GM18511 (cell line): ENCODE measurements at regions not wholly inside any gene's neighbourhood (a gene's known extent, or its start where the extent isn't known, plus 50 kb on each side); places are given as distances from the start of the nearest gene placed in this dataset.
"Not testable (repeated sequence)": the region's sequence is repeated elsewhere in the genome, so short reads cannot be mapped to it uniquely, and the experiment has no call there.

Experiments used
- ATAC-seq: cut with Tn5 transposase; IDR thresholded peaks from one replicate; pipeline ENCODE4 v1.9.1; 2021; ENCODE audit warnings: mild to moderate bottlenecking, moderate library complexity; ENCODE audit not compliant: unreplicated experiment

DNA sequence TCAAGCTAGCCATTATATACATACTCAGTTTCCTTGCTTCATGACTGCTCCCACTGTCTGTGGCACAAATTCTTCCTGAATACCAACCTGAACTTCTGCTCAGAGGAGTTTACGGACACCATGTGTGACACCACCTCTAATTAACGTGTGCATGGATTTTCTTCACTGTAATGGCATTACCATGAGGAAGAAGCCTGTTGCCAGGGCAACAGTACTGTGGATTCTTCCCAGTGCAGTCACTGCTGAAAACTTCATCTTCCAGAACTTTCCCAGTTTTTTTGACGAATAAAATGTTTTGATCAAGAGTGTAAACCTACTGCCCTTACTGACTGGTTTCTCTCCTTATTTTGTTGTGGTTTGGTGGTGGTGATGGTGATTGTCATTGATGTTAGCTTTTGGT lies 444.3 kb upstream of the NRSN1 start:
- no peak for ATAC-seq

DNA sequence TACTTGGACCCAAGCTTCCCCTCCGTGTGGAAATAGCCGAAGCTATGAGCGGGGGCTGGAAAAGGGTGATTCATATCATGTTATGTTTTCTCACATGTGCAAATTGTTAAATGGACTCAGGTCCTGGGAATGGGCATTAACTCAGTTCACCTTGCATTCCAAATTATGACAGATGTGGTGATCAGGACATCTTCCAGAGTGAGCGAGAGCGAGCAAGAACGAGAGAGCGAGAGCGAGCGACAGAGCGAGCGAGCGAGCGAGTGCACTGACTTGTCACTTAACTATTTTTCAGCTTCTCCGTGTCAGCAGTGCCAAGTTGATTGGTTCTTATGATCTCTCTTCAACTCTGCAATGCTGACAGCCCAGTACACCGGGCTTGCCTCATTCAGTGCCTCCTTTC lies 437.4 kb upstream of the NRSN1 start:
- ATAC-seq = no peak

DNA sequence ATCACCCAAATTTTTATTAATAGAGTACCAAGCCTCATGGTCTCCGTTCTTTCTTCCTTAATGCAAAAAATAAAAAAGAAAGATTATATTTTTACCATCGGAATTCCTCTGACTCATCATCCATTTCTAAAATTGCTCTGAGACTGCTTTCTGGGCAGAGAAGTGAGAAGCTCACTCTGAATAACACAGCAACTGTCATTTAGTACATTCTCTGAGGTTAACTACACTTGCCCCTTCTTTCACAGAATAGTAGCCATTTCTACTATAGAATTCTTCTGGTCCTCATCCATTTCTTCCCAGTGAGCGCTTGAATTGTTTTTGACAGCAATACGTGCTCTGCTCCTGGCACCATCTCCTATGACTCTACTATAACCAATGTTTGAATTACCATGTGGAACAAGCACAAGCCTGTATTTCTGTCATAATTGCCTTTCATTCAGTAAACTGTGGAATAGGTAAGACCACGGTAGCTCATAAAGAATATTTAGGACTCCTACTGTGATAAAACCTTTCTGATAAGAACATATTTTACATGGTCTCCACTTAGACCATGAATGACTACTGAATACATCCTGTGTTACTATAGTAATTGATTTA lies 435.5 kb upstream of the NRSN1 start:
- no peak for ATAC-seq

DNA sequence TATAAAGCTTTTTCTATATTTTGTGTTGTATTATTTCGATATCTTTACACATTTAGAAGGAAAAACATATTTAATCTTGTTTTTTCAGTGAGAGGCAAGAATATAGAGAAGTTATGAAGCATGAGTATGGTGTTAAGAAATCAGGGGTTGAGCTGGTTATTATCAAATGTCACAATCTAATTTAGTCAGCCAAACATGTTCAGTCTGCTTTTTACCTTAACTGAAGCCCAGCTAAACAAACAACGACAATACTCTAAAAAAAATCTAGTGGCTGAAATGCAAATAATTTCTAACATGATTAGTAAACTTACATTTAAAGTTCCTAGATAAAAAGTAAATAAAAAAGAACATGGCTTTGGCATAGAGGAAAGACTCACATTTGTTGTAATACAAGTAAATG lies 433.8 kb upstream of the NRSN1 start:
- ATAC-seq = no peak

DNA sequence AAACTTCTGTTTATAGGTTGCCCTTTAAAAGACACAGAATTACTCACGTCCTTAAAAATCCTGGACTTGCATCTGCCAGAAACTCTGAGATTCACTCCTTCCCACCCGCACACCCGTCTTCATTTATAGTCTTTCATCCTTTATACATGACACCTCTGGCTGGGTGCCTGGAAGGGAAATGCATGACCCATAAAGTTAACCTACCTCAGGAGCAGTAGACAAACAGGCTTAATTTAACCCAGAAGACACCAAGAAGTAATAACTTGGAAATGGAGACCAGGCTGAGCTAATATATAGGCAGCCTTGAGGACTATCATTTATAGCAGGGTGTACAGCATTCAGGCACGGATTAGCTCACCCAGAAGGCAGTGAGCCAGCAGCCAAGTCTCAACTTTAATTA lies 429.0 kb upstream of the NRSN1 start:
- no peak for ATAC-seq

DNA sequence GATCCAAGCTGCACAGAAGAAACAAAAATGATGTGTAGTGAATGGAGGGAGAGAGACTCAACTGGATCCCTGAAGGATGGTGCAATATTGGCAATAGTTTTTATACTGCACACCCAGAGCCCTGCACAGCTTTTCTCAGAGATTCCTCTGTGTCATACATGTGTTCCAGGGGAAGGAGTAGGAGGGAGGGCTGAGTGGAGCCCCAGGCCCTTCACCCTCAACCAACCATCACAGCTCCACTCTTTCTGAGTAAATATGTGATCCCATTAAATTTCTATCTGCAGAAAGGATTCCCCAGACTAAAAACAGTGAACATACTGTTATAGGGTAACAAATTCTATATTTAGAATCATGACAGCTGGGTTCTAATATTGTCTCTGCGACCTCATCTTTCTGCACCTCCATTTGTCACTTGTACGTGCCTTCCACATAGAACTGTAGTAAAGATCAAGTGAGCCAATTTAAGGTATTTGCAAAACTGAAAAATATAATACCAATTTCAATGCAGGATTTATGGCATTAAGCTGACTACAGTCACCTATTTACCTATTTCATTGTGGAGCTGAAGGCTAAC lies 421.4 kb upstream of the NRSN1 start:
- no peak for ATAC-seq

DNA sequence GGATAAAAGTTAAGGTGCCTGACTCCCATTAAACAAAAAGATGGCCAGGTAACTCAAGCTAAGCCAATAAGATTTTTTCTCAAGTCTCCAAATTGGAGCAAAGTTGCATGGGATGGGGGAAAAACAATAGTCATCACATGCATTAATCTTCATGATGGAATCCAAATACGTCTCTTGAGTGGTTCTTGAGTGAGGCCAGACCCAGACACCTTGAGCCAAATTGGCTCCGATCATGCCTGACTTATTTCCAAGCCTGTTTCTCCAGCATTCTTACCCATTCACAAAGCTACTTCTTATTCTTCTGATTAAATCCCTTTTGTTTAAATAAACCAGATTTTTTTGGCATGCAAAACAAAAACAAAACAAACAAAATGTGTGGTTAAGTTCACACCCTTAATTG lies 420.3 kb upstream of the NRSN1 start:
- no peak for ATAC-seq

DNA sequence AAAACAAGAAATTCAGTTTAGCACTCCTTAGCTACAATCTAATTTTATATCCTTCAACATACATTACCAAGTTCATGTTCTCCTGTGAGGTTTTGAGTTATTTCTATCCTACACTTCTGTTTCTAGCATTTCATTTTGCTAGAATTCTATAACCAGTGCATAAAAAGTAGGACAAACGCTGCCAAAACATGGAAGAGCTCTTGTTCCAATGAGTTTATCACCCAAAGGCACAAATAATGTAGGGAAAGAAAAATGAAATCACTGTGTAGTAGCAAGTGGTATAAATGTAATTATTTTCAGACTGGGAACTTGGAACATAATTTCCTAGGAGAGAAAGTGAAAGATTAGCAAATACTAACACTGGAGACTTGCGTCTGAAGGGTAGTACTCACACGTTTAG lies 413.3 kb upstream of the NRSN1 start:
- no peak for ATAC-seq

DNA sequence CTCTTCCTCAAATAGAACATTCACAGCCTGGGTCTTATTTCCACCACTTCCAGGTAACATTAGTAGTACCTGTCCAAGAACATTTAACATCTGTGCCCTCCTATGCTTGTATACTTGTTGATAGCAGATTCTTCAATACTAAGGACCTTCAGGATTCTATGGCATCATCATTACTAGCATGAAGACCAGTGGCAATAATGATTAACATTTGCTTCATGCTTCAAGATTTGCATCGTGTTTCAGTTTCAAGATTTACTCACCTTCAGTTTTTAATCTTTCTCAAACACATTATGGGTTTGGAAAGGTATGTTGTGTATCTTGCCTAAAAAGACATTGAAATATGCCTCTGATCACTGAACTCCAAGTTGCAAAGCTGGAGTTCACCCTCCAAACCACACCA lies 412.8 kb upstream of the NRSN1 start:
- ATAC-seq = no peak

DNA sequence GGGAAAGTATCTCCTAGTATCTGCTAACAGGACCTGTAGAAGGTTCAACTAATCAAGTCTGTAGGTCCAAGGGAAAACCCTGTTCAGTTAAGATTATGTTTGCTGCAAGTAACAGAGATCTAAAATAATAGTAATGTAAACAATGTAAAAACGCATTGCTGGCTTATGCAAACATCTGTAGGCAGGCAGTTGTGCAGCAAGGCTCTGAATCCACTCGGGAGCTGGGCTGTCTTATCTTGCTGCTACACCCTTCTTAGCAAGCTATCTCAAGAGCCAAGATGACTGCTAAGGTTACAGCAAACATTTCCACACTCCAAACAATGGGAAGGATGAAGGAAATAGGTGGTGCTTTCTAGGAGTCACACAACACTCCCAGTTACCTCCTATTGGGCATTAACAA lies 397.3 kb upstream of the NRSN1 start:
- no peak for ATAC-seq

DNA sequence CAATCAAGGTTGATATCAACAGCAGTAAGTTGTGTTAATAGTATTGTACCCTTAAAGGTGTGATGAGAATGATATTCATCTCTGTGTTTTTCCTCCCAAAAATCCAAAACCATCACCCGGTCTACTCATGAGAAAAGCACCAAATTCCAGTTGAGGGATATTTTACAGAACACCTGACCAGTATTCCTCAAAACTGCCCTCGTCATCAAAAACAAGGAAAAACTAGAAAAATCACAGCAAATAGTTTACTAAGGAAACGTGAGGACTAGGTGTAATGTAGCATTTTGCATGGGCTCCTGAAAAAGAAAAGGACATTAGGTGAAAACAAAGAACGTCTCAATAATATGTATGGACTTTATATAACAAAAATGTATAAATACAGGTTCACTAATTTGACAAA lies 394.4 kb upstream of the NRSN1 start:
- no peak for ATAC-seq

DNA sequence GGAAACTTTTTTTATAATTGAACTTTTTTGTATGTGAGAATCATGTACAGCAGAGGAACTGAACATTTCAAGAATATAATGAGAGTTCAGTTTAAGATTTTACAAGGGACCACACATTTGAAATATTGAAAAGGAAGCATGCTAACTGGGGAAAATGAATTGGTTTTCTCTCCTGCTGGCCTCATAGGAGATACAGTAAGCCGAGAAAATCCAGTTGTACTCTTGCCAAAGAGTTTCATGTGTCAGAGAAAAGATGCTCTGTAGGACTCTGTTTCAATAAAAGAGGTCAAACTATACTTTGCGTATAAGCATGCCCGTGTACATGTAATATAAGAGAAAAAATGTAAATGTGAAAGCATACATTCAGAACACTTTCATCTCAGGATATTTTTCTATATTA lies 393.5 kb upstream of the NRSN1 start:
- no peak for ATAC-seq

DNA sequence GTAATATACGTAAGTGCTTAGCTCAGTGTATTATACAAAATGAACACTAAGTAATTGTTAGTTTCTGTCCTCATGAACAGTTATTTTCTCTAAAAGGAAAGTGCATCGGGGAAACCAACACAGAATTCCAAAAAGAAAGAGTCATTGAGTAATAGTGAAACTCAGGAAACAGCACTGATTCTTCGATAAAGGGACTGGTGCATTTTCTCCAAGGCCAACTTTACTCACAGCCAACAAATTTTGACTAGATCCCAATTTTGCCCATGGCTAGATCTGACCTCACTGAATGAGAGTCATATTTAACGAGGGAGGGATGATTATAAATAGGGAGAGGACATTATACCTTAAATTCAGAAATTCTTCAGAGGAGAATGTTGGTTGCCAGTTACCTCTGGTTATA lies 390.9 kb upstream of the NRSN1 start:
- no peak for ATAC-seq

DNA sequence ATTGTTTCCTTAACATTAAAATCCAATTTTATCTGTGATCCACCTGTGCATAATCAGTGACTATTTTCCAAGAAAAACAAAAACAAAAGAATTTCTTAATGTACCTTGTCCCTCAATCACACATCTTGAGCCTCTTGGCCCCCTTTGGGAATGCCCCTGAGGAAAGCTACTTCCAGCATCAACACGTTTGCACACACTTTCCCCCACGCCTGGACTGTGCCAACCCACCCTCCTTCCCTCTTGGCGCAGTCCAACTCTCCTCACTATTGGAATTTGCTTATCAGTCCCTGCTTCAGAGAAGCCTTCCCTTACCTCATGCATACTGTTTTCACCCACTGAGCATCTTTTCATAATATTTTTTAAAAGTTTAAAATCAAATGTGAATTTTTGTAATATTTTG lies 389.4 kb upstream of the NRSN1 start:
- no peak for ATAC-seq

DNA sequence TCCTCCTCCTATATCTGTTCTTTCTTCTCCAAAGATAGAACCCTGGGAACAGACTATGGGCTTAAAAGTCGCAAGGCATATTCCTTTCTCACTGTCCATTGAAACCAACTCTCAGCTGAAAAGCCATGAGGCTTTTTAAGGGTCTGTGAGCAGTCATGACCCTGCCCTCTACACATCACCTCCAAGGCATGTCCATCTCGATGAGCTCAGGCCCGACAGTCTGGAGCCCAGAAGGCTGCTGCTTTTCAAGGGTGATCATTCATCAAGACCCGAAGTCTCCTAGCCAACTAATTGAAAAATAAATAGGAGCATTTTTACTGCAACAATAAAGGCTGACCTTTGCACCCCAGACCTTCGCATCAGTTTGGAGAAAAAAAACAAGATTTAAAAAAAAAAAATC lies 378.8 kb upstream of the NRSN1 start:
- ATAC-seq = no peak

DNA sequence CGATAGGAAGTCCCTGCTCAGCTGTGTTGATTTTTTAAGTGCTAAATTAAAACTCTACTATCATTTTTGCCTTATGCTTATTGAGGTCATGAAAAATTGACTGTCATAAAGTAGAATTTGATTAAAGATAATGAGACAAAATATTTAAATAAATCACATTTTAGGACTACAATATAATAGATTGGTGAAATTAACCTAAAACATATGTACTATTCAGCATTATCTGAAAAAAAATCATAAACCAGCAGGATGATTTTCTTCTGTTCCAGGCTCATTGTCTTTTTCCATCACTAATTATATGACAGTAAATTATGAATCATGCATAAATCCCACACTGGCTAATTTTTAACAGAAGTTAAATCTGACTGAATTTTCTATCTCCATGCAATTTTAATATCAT lies 373.6 kb upstream of the NRSN1 start:
- ATAC-seq = no peak

DNA sequence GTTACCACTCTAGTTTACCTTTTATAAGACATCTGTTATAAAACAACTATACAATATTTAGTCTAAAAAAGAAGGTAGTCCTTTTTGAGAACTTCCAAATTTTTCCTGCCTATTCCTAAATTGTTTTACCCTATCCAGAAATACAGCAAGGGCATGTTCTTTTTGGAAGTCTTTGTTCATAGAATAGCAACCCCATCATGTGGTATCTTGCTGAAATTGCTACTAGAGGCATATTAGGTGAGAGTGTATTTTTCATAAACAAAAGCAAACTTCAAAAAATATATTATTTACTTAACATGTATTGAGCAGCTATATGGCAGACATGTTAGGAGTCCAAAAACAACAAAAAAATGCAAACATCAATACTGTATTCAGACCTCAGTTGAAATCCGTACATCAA lies 371.8 kb upstream of the NRSN1 start:
- no peak for ATAC-seq

DNA sequence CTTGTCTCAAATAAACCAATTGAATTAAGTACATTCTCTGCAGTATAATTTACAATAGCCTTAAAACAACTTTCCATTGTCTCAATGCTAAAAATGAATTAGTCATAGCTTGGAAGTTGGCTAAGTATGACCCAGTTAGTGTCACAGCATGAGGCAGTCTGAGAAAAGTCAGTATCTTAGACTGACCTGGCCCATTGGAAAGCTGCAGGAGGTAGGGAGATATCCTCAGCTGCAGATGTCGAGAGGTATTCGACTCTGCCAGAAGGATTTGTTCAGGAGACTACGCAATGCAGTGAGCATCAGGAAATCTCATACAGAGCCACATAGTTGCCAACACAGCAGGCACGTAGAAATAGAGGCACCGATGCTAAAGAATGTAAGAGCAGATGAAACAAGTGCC lies 350.9 kb upstream of the NRSN1 start:
- no peak for ATAC-seq

DNA sequence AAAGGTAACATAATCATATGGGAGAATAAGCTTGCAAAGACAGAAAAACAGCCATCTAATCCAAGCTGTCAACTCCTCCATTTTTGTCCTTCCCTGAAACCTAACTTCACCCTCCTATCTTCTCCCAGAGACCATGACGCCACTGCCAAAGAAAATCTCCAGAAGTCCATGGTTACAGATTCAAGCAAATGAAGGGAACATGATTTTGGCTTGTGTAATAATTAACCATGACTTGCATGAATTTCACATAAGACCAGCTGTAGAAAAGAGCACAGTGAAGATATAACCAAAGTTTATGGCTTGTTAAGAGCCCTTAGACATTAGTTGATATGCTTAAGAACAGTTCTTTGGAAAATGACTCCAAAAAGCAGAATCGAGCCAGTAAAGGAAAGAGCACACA lies 342.1 kb upstream of the NRSN1 start:
- no peak for ATAC-seq

DNA sequence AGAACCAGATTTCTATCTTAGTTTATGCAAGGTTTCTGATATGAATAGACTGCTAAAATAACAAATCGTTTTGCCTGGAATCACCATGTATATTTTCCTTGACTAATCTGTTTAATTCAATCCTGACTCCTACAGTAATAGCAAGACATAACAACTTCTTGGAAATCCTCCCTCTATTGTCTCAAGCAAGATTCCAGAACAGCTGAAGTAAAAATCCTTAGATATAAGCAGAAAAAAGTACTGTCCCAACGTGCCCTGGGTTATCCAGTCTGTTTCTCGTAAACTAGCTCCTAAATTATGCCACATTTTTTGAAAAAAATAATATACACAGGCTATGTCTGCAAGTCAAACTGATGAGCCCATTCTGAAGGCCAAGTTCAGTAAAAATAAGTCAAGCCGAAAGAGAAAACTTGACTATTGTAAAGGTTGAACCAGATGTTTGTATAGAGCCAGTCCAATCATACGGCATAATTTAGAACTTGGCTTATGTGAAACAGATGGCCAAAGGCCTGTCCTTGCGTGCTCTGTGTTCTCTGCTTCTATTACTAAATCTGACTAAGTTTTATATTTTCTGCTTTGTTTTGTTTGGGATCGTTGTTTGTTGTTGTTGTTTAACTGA lies 341.6 kb upstream of the NRSN1 start:
- no peak for ATAC-seq

DNA sequence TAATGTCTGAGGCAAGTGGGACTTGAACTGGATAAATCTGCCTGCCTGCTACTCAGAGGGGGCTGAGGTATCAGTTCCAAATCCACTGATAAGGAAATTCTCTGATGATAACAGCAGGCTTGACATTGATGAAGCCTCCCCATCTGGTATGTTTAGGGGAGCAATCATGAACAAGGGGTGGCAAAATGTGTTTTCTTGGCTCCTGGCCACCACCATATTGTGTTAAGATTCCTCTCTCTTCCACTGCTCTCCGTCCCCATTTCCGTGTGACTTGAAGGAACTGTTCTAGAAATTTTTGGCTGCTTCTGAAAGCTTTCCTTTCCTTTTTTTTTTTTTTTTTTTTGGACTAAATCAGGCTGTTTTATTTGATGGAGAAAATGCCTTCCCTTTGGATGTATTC lies 335.3 kb upstream of the NRSN1 start:
- ATAC-seq = no peak

DNA sequence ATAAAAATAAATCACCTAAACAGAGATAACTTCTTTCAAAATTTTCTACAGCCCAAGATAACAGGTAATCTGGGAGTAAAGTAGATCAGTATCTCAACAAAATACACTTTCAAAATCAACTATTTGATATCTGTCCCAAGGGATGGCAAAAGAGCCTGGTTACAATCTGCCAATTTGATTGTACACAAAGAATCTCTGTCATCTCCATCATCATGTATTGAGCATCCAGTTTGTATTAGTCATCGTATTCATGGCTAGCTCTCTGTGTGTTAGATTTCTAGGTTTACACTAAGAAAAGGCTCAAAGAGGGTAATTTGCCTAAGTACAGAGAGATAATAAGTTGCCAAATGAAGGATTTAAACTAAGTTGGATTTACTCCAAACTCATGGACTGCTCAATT lies 329.0 kb upstream of the NRSN1 start:
- ATAC-seq = no peak

DNA sequence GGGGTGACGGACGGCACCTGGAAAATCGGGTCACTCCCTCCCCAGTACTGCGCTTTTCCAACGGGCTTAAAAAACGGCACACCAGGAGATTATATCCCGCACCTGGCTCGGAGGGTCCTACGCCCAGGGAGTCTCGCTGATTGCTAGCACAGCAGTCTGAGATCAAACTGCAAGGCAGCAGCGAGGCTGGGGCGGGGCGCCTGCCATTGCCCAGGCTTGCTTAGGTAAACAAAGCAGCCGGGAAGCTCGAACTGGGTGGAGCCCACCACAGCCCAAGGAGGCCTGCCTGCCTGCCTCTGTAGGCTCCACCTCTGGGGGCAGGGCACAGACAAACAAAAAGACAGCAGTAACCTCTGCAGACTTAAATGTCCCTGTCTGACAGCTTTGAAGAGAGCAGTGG lies 321.7 kb upstream of the NRSN1 start:
- not testable (repeated sequence) for ATAC-seq
